Heart left ventricle (tissue), 13 donors: ENCODE measurements at regions not wholly inside any gene's neighbourhood (a gene's known extent, or its start where the extent isn't known, plus 50 kb on each side); places are given as distances from the start of the nearest gene placed in this dataset.

Experiments used
- POLR2A ChIP-seq, 2 donors: fragments of 450-650 bp; IDR thresholded peaks; one replicate each; pipeline ENCODE4 v1.6.1; 2017; ENCODE audit warnings: antibody characterized with exemption in 2 of 2, mild to moderate bottlenecking in 2 of 2, moderate library complexity in 2 of 2
- TF ChIP-seq, protein P1 (sequence below), 12 donors: fragments of 200-600 bp; sonication (generic) in 4 of 12; IDR thresholded peaks; one replicate each; pipeline versions ENCODE4 v1.5.0 to v1.8.0; 2018 to 2022; ENCODE audit warnings: antibody characterized with exemption in 12 of 12, mild to moderate bottlenecking in 5 of 12
- donor health status: ischemic (EF 13 %, LVEDD 7.1; RV severe dilation, severe dysfunction).
- donor health status: DM: no; HTN: yes; CAD: no.
- donor health status: DM: no; HTN: no; CAD: no.
- donor health status: ischemic (EF 25% LVEDD 6.9; RV normal size, moderate dysfunction).
- donor health status: ischemic (EF 25% LVEDD 5.7; RV mildly dilated, moderate dysfunction).
- donor health status: ischemic (EF 35%, LVEDD 5.7; RV mildly dilated, moderate dysfunction).
- donor health status: nonischemic (EF 11% LVEDD 7.7; RV severe dilation, severe dysfunction).
- donor health status: DM: yes; HTN: yes; CAD: no.
- donor health status: PGD.
- donor health status: ischemic (EF 29% LVEDD 5.4; RV normal size, mild dysfunction).
- donor health status: nonischemic (EF 23%, LVEDD 6.1; RV moderate dilation, normal function).

GRCh38 chrX:5716666-5717065 lies 512.0 kb downstream of the NLGN4X start:
- TF ChIP-seq, protein P1, sequence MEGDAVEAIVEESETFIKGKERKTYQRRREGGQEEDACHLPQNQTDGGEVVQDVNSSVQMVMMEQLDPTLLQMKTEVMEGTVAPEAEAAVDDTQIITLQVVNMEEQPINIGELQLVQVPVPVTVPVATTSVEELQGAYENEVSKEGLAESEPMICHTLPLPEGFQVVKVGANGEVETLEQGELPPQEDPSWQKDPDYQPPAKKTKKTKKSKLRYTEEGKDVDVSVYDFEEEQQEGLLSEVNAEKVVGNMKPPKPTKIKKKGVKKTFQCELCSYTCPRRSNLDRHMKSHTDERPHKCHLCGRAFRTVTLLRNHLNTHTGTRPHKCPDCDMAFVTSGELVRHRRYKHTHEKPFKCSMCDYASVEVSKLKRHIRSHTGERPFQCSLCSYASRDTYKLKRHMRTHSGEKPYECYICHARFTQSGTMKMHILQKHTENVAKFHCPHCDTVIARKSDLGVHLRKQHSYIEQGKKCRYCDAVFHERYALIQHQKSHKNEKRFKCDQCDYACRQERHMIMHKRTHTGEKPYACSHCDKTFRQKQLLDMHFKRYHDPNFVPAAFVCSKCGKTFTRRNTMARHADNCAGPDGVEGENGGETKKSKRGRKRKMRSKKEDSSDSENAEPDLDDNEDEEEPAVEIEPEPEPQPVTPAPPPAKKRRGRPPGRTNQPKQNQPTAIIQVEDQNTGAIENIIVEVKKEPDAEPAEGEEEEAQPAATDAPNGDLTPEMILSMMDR (IDR thresholded peaks at IDR 0.05) = no peak
- no peak for TF ChIP-seq POLR2A (IDR thresholded peaks at IDR 0.05)
